H9 (cell line): ENCODE measurements at regions not wholly inside any gene's neighbourhood (a gene's known extent, or its start where the extent isn't known, plus 50 kb on each side); places are given as distances from the start of the nearest gene placed in this dataset.

ENCODE experiments used
- DNase-seq: peaks from one replicate; pipeline ENCODE4 v3.0.0-alpha.2; 2017
- H2AFZ ChIP-seq: one replicate; pipeline ENCODE4 v1.6.1; 2013; ENCODE audit warnings: mild to moderate bottlenecking, low read length, control low read depth, moderate library complexity
- H2AK5ac ChIP-seq: 2 replicates; pipeline ENCODE4 v1.6.1; 2013; ENCODE audit warnings: low read length, control low read depth, mixed read lengths; ENCODE audit not compliant: insufficient read length
- H2BK120ac ChIP-seq: one replicate; pipeline ENCODE4 v1.6.1; 2013; ENCODE audit warnings: low read depth, mild to moderate bottlenecking, low read length, control low read depth, inconsistent platforms; ENCODE audit not compliant: poor library complexity, severe bottlenecking
- H2BK12ac ChIP-seq: 2 replicates; pipeline ENCODE4 v1.6.1; 2013; ENCODE audit warnings: low read length, control low read depth, mixed read lengths, low read depth; ENCODE audit not compliant: insufficient read length
- H2BK15ac ChIP-seq: 2 replicates; pipeline ENCODE4 v1.6.1; 2013; ENCODE audit warnings: low read depth, low read length, control low read depth
- H2BK20ac ChIP-seq: one replicate; pipeline ENCODE4 v1.6.1; 2013; ENCODE audit warnings: low read depth, mild to moderate bottlenecking, low read length, control low read depth, inconsistent platforms; ENCODE audit not compliant: poor library complexity, severe bottlenecking
- H2BK5ac ChIP-seq: 2 replicates; pipeline ENCODE4 v1.6.1; 2013; ENCODE audit warnings: low read length, control low read depth, mixed read lengths; ENCODE audit not compliant: insufficient read length
- H3K14ac ChIP-seq: 2 replicates; pipeline ENCODE4 v1.6.1; 2013; ENCODE audit warnings: low read length, control low read depth; ENCODE audit not compliant: insufficient read depth
- H3K18ac ChIP-seq: 2 replicates; pipeline ENCODE4 v1.6.1; 2013; ENCODE audit warnings: low read depth, mild to moderate bottlenecking, mixed read lengths, low read length, control low read depth; ENCODE audit not compliant: insufficient read length
- H3K23ac ChIP-seq: 2 replicates; pipeline ENCODE4 v1.6.1; 2013; ENCODE audit warnings: low read length, control low read depth, mixed read lengths, low read depth; ENCODE audit not compliant: insufficient read length
- H3K23me2 ChIP-seq: 2 replicates; pipeline ENCODE4 v1.6.1; 2013; ENCODE audit warnings: low read depth, mild to moderate bottlenecking, mixed read lengths, low read length, control low read depth; ENCODE audit not compliant: insufficient read length, poor library complexity, severe bottlenecking
- H3K27ac ChIP-seq: 2 replicates; pipeline ENCODE4 v1.5.1; 2013; ENCODE audit warnings: low read length, control low read depth, mixed read lengths, low read depth; ENCODE audit not compliant: insufficient read length
- H3K27me3 ChIP-seq: 2 replicates; pipeline ENCODE4 v1.6.1; 2013; ENCODE audit warnings: low read length, control low read depth, inconsistent platforms; ENCODE audit not compliant: insufficient read depth
- H3K4ac ChIP-seq: 2 replicates; pipeline ENCODE4 v1.6.1; 2013; ENCODE audit warnings: low read depth, mild to moderate bottlenecking, control low read depth, inconsistent platforms, low read length, moderate library complexity
- H3K4me1 ChIP-seq: 2 replicates; pipeline ENCODE4 v1.6.1; 2013; ENCODE audit warnings: low read length, control low read depth, inconsistent platforms; ENCODE audit not compliant: insufficient read depth
- H3K4me2 ChIP-seq: 2 replicates; pipeline ENCODE4 v1.6.1; 2013; ENCODE audit warnings: low read length, control low read depth, mixed read lengths; ENCODE audit not compliant: insufficient read length, insufficient read depth
- H3K56ac ChIP-seq: 2 replicates; pipeline ENCODE4 v1.6.1; 2013; ENCODE audit warnings: low read depth, mild to moderate bottlenecking, mixed read lengths, low read length, control low read depth; ENCODE audit not compliant: insufficient read length
- H3K79me1 ChIP-seq: 2 replicates; pipeline ENCODE4 v1.6.1; 2013; ENCODE audit warnings: low read depth, mild to moderate bottlenecking, moderate library complexity, low read length, control low read depth, inconsistent platforms; ENCODE audit not compliant: insufficient read depth, poor library complexity, severe bottlenecking
- H3K79me2 ChIP-seq: 2 replicates; pipeline ENCODE4 v1.6.1; 2013; ENCODE audit warnings: low read length, control low read depth, inconsistent platforms; ENCODE audit not compliant: insufficient read depth
- H3K9ac ChIP-seq: 2 replicates; pipeline ENCODE4 v1.6.1; 2013; ENCODE audit warnings: low read length, control low read depth, mixed read lengths; ENCODE audit not compliant: insufficient read length; ENCODE audit errors: extremely low read depth
- H3K9me3 ChIP-seq: one replicate; pipeline ENCODE4 v1.6.1; 2013; ENCODE audit warnings: low read depth, low read length, inconsistent platforms; ENCODE audit not compliant: control insufficient read depth
- H3T11ph ChIP-seq: one replicate; pipeline ENCODE4 v1.6.1; 2013; ENCODE audit warnings: mild to moderate bottlenecking, low read length, control low read depth, inconsistent platforms
- H4K20me1 ChIP-seq: one replicate; pipeline ENCODE4 v1.6.1; 2013; ENCODE audit not compliant: control insufficient read depth, insufficient read length, insufficient read depth
- H4K5ac ChIP-seq: 2 replicates; pipeline ENCODE4 v1.6.1; 2013; ENCODE audit warnings: low read depth, mild to moderate bottlenecking, mixed read lengths, low read length, control low read depth; ENCODE audit not compliant: insufficient read length
- H4K8ac ChIP-seq: replicated peaks from 2 replicates; pipeline ENCODE4 v1.6.1; 2013; ENCODE audit warnings: low read length, control low read depth, mixed read lengths, low read depth; ENCODE audit not compliant: insufficient read length
- H4K91ac ChIP-seq: 2 replicates; pipeline ENCODE4 v1.6.1; 2013; ENCODE audit warnings: low read depth, mild to moderate bottlenecking, moderate library complexity, mixed read lengths, low read length, control low read depth; ENCODE audit not compliant: insufficient read length
- H3K27ac Mint-ChIP-seq, 3 experiments: 2 replicates in 2 of 3; 3 replicates in 1 of 3; pipeline ENCODE4 v1.8.0; 2020 to 2021; ENCODE audit warnings: mixed read lengths in 3 of 3, mild to moderate bottlenecking in 1 of 3, moderate library complexity in 1 of 3
- H3K27me3 Mint-ChIP-seq: 2 replicates; pipeline ENCODE4 v1.8.0; 2021; ENCODE audit warnings: low read depth, mild to moderate bottlenecking, moderate library complexity, mixed read lengths
- H3K36me3 Mint-ChIP-seq, 3 experiments: 2 replicates in 2 of 3; 3 replicates in 1 of 3; pipeline ENCODE4 v1.8.0; 2020 to 2021; ENCODE audit warnings: low read depth in 3 of 3, mixed read lengths in 3 of 3; ENCODE audit not compliant: insufficient read depth in 1 of 3
- H3K4me1 Mint-ChIP-seq, 2 experiments: 2 replicates each; pipeline ENCODE4 v1.8.0; 2020; ENCODE audit warnings: mixed read lengths in 2 of 2
- H3K4me3 Mint-ChIP-seq, 2 experiments: 2 replicates in 1 of 2; 3 replicates in 1 of 2; pipeline ENCODE4 v1.8.0; 2020 to 2021; ENCODE audit warnings: mild to moderate bottlenecking in 2 of 2, mixed read lengths in 2 of 2, moderate library complexity in 1 of 2
- H3K9me3 Mint-ChIP-seq, 2 experiments: 2 replicates in 1 of 2; 3 replicates in 1 of 2; pipeline ENCODE4 v1.8.0; 2020; ENCODE audit warnings: mild to moderate bottlenecking in 2 of 2, mixed read lengths in 2 of 2, moderate library complexity in 1 of 2
- CTCF ChIP-seq: fragments of 200-600 bp; sonication (generic); conservative IDR thresholded peaks from 3 replicates; pipeline ENCODE4 v1.8.0; 2021; ENCODE audit warnings: antibody characterized with exemption, mild to moderate bottlenecking
- WGBS: extraction: QIAGEN DNeasy Blood & Tissue Kit; methylation state at CpG from one replicate; pipeline ENCODE4 v1.1.7; 2013; ENCODE audit warnings: missing lambda C conversion rate, low lambda C conversion rate, mixed read lengths; ENCODE audit not compliant: insufficient read length; ENCODE audit errors: extremely low coverage; 5-methylcytosine and 5-hydroxymethylcytosine counted together

GRCh38 chr2:126241411-126241810, 414.5 kb upstream of the GYPC start:
- H3T11ph ChIP-seq = no peak overlapping the region
- no peaks in the 10 kb centered on the region for H3K79me2 ChIP-seq
- Mint-ChIP-seq H3K4me1 (no peaks in the 10 kb centered on the region), H3K27me3 (peaks cover 10% of the 10 kb centered on the region), H3K4me3 (no peak overlapping the region), H3K9me3 (no peaks in the 10 kb centered on the region), H3K27ac (no peak overlapping the region), H3K36me3 (no peaks in the 10 kb centered on the region)
- H4K8ac ChIP-seq = no peak overlapping the region
- no CpG with 5 or more reads among the region's 4 CpGs for WGBS
- H3K18ac ChIP-seq = no peak overlapping the region
- no peaks in the 10 kb centered on the region for H3K27me3 ChIP-seq
- no peak overlapping the region for H4K91ac ChIP-seq
- no peaks in the 10 kb centered on the region for H4K20me1 ChIP-seq
- H3K23me2 ChIP-seq = no peaks in the 10 kb centered on the region
- H2BK120ac ChIP-seq = no peak overlapping the region
- H3K27ac ChIP-seq = no peak overlapping the region
- no peak overlapping the region for H4K5ac ChIP-seq
- no peak for DNase-seq
- H3K9ac ChIP-seq = no peak overlapping the region
- H2AK5ac ChIP-seq = no peak overlapping the region
- H3K4ac ChIP-seq = no peak overlapping the region
- no peak overlapping the region for H3K23ac ChIP-seq
- no peaks in the 10 kb centered on the region for H3K9me3 ChIP-seq
- no peak overlapping the region for H2AFZ ChIP-seq
- no peaks in the 10 kb centered on the region for H3K4me1 ChIP-seq
- no peak overlapping the region for H2BK20ac ChIP-seq
- H3K56ac ChIP-seq = no peak overlapping the region
- no peak overlapping the region for H2BK15ac ChIP-seq
- no peak overlapping the region for H3K4me2 ChIP-seq
- H3K14ac ChIP-seq = no peak overlapping the region
- H3K79me1 ChIP-seq = no peaks in the 10 kb centered on the region
- TF ChIP-seq CTCF = no peak
- H2BK5ac ChIP-seq = no peak overlapping the region
- H2BK12ac ChIP-seq = no peak overlapping the region
